ENCODE measurements at regions not wholly inside any gene's neighbourhood (a gene's known extent, or its start where the extent isn't known, plus 50 kb on each side); places are given as distances from the start of the nearest gene placed in this dataset.

GRCh38 chr11:36753960-36754359, 155.9 kb upstream of the RAG2 start:
- no peak overlapping the region for H2AFZ ChIP-seq (ENCODE audit: low read depth, low read length, poor library complexity, severe bottlenecking)
- H3K4me1 ChIP-seq (ENCODE audit: control insufficient read depth in 1 of 2, insufficient read depth in 2 of 2, low read length in 2 of 2), result no peaks in the 10 kb centered on the region
- no peak overlapping the region for H3K9ac ChIP-seq (ENCODE audit: low read length)
- no TSS peak for BruUV-seq (replicated peaks)
- H3K36me3 ChIP-seq (ENCODE audit: control insufficient read depth in 1 of 2, insufficient read depth in 2 of 2, low read length in 2 of 2), result no peaks in the 10 kb centered on the region
- TF ChIP-seq CTCF (IDR thresholded peaks at IDR 0.05 in 2 of 3, conservative IDR thresholded peaks at IDR 0.05 in 1 of 3; ENCODE audit: borderline replicate concordance in 1 of 3, insufficient read depth in 1 of 3, low read depth in 2 of 3, low read length in 2 of 3) (no peak), FOSL1 (IDR thresholded peaks at IDR 0.05; ENCODE audit: low read depth) (no peak), SIN3A (IDR thresholded peaks at IDR 0.05; ENCODE audit: low read depth) (no peak), CEBPB (IDR thresholded peaks at IDR 0.05; ENCODE audit: low read depth) (no peak)
- ChIA-PET CTCF (no interaction called here), RAD21 (ENCODE audit: low non-redundant PET in 1 of 2, low total read pairs in 2 of 2, uncharacterized antibody in 2 of 2, unreplicated experiment in 2 of 2) (no interaction called here), POLR2A (no interaction called here)
- intact Hi-C loops (cut with micrococcal nuclease), result no loop called here
- H3K79me2 ChIP-seq (ENCODE audit: insufficient read depth, low read length), result no peaks in the 10 kb centered on the region
- H3K4me2 ChIP-seq (ENCODE audit: low read length), result no peak overlapping the region
- no peaks in the 10 kb centered on the region for H3K9me2 ChIP-seq (ENCODE audit: insufficient read depth)
- H4K20me1 ChIP-seq (ENCODE audit: insufficient read depth), result no peaks in the 10 kb centered on the region
- peaks cover 31% of the 10 kb centered on the region for H3K27me3 ChIP-seq (ENCODE audit: insufficient read depth, low read length)
- H3K27ac ChIP-seq (ENCODE audit: low read depth, low read length), result no peak overlapping the region
- H3K9me3 ChIP-seq (ENCODE audit: control insufficient read depth in 1 of 2, insufficient read depth in 1 of 2, low read depth in 1 of 2, low read length in 2 of 2), result no peaks in the 10 kb centered on the region
- DNase-seq (ENCODE audit: low read depth, low spot score) (no peak), ATAC-seq (no peak)
- no peak overlapping the region for H3K4me3 ChIP-seq (replicated peaks in 1 of 2; ENCODE audit: low read depth in 1 of 2, low read length in 2 of 2)

GRCh38 chr11:36751996-36752395, 154.0 kb upstream of the RAG2 start:
- Histone ChIP-seq H3K9ac (ENCODE audit: low read length) (no peak overlapping the region), H3K4me3 (replicated peaks in 1 of 2; ENCODE audit: low read depth in 1 of 2, low read length in 2 of 2) (no peak overlapping the region), H3K9me3 (ENCODE audit: control insufficient read depth in 1 of 2, insufficient read depth in 1 of 2, low read depth in 1 of 2, low read length in 2 of 2) (no peaks in the 10 kb centered on the region), H3K36me3 (ENCODE audit: control insufficient read depth in 1 of 2, insufficient read depth in 2 of 2, low read length in 2 of 2) (no peaks in the 10 kb centered on the region), H3K4me2 (ENCODE audit: low read length) (no peak overlapping the region), H3K4me1 (ENCODE audit: control insufficient read depth in 1 of 2, insufficient read depth in 2 of 2, low read length in 2 of 2) (no peaks in the 10 kb centered on the region), H3K27ac (ENCODE audit: low read depth, low read length) (no peak overlapping the region), H3K27me3 (ENCODE audit: insufficient read depth, low read length) (peaks cover 24% of the 10 kb centered on the region), H3K79me2 (ENCODE audit: insufficient read depth, low read length) (no peaks in the 10 kb centered on the region), H2AFZ (ENCODE audit: low read depth, low read length, poor library complexity, severe bottlenecking) (no peak overlapping the region), H4K20me1 (ENCODE audit: insufficient read depth) (no peaks in the 10 kb centered on the region), H3K9me2 (ENCODE audit: insufficient read depth) (no peaks in the 10 kb centered on the region)
- ChIA-PET POLR2A (no interaction called here), RAD21 (ENCODE audit: low non-redundant PET in 1 of 2, low total read pairs in 2 of 2, uncharacterized antibody in 2 of 2, unreplicated experiment in 2 of 2) (no interaction called here), CTCF (interaction anchor here (1.0 kb wide), 1 partner anchor 188 kb away, joined by 4 read pairs; no protein-coding TSS in a partner anchor)
- intact Hi-C loops (cut with micrococcal nuclease), result no loop called here
- BruUV-seq (replicated peaks), result no TSS peak
- ATAC-seq (no peak), DNase-seq (ENCODE audit: low read depth, low spot score) (no peak)
- TF ChIP-seq SP1 (IDR thresholded peaks at IDR 0.05; ENCODE audit: low read depth) (no peak), MAX (IDR thresholded peaks at IDR 0.05) (no peak), POLR2A (IDR thresholded peaks at IDR 0.05; ENCODE audit: borderline replicate concordance, extremely low read depth, insufficient read depth, insufficient read length) (no peak), JUND (IDR thresholded peaks at IDR 0.05) (no peak), REST (IDR thresholded peaks at IDR 0.05; ENCODE audit: low read depth) (no peak), RAD21 (IDR thresholded peaks at IDR 0.05; ENCODE audit: low read depth) (no peak)
